CD4-positive, alpha-beta T cell (primary cell): ENCODE measurements at regions not wholly inside any gene's neighbourhood (a gene's known extent, or its start where the extent isn't known, plus 50 kb on each side); places are given as distances from the start of the nearest gene placed in this dataset.

Experiments
- ATAC-seq: fragments of 200-7000 bp; cut with Tn5 transposase; one replicate; pipeline ENCODE4 v1.10.0; 2022; ENCODE audit warnings: mild to moderate bottlenecking; ENCODE audit not compliant: poor library complexity
- CTCF ChIA-PET: fragments of 350-600 bp; sonication (Branson Sonifier 250); formaldehyde crosslinking; loops from one replicate; lab custom pipeline; 2021; ENCODE audit warnings: antibody characterized with exemption, inconsistent platforms; lab: Charles Lee
- POLR2A ChIA-PET: fragments of 350-600 bp; sonication (Branson Sonifier 250); formaldehyde crosslinking; loops from one replicate; lab custom pipeline; 2021; ENCODE audit warnings: antibody characterized with exemption, inconsistent platforms; lab: Charles Lee
- DNase-seq, 14 experiments: peaks; one replicate each; pipeline ENCODE4 v3.0.0-alpha.2; 2013 to 2020; ENCODE audit warnings: mixed read lengths in 2 of 14
- H3K27ac ChIP-seq, 2 donors: one replicate each; pipeline versions ENCODE4 v1.5.1 to v1.7.0; 2013; ENCODE audit warnings: low read length in 2 of 2, low read depth in 1 of 2, mild to moderate bottlenecking in 1 of 2
- H3K27me3 ChIP-seq, 2 experiments: 1 replicate in 1 of 2; 2 replicates in 1 of 2; pipeline versions ENCODE4 v1.6.1 to v1.7.0; 2013; ENCODE audit warnings: low read length in 2 of 2, control low read depth in 1 of 2, mild to moderate bottlenecking in 1 of 2, moderate library complexity in 1 of 2; ENCODE audit not compliant: insufficient read depth in 2 of 2, control insufficient read depth in 1 of 2
- H3K36me3 ChIP-seq: one replicate; pipeline ENCODE4 v1.6.1; 2013; ENCODE audit warnings: low read length, control low read depth; ENCODE audit not compliant: insufficient read depth
- H3K4me1 ChIP-seq: one replicate; pipeline ENCODE4 v1.6.1; 2013; ENCODE audit warnings: low read length, control low read depth; ENCODE audit not compliant: insufficient read depth
- H3K4me3 ChIP-seq: one replicate; pipeline ENCODE4 v1.5.1; 2013; ENCODE audit warnings: mild to moderate bottlenecking, low read length, moderate library complexity
- H3K9me3 ChIP-seq, 2 experiments: 1 replicate in 1 of 2; 2 replicates in 1 of 2; pipeline versions ENCODE4 v1.6.1 to v1.7.0; 2013; ENCODE audit warnings: low read length in 2 of 2, mild to moderate bottlenecking in 2 of 2, control low read depth in 1 of 2, moderate library complexity in 1 of 2; ENCODE audit not compliant: control insufficient read depth in 1 of 2, insufficient read depth in 1 of 2
- H3K27ac Mint-ChIP-seq: one replicate; pipeline ENCODE4 v1.8.0; 2020; ENCODE audit warnings: mixed read lengths
- H3K27me3 Mint-ChIP-seq: one replicate; pipeline ENCODE4 v1.8.0; 2021; ENCODE audit warnings: mixed read lengths
- H3K36me3 Mint-ChIP-seq: one replicate; pipeline ENCODE4 v1.8.0; 2021; ENCODE audit warnings: low read depth, mixed read lengths
- H3K4me1 Mint-ChIP-seq: one replicate; pipeline ENCODE4 v1.8.0; 2021; ENCODE audit warnings: low read depth, mixed read lengths
- H3K4me3 Mint-ChIP-seq: one replicate; pipeline ENCODE4 v1.8.0; 2020; ENCODE audit warnings: mild to moderate bottlenecking, mixed read lengths
- H3K9me3 Mint-ChIP-seq: one replicate; pipeline ENCODE4 v1.8.0; 2020; ENCODE audit warnings: mixed read lengths
- intact Hi-C, 2 experiments: fragments of 100-400 bp; cut with DNase I in 1 of 2; cut with micrococcal nuclease in 1 of 2; formaldehyde crosslinking; loops; one replicate each; pipeline versions ENCODE4 v1.15.1 to v1.9.0; 2023 to 2025; cut with DNase I, micrococcal nuclease
- TF ChIP-seq, protein P1 (sequence below): fragments of 200-600 bp; IDR thresholded peaks from one replicate; pipeline ENCODE4 v1.8.0; 2022; ENCODE audit warnings: antibody characterized with exemption, mild to moderate bottlenecking

DNA sequence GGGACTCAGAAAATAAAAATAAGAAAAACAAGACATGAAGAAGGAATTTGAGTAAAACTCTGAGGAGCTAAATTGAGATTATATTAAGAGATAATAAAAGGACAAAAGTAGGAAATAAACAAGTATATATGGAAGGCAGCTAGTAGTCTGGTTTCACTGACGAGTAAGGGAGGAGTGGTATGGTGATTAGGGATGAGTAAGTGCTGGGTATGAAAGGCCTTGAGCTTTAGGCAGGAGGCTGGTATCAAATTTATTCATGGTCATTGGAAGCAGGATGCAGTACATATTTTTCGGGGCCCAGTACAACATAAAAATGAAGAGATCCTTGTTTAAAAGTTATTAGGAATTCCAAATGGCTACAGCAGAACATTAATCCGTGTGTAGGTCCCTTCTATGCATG lies 789.7 kb upstream of the PRMT6 start:
- peaks cover 15% of the 10 kb centered on the region for H3K9me3 Mint-ChIP-seq
- Histone ChIP-seq H3K4me1 (no peaks in the 10 kb centered on the region), H3K36me3 (no peaks in the 10 kb centered on the region), H3K4me3 (no peak overlapping the region), H3K27ac (no peak overlapping the region), H3K27me3 (no peaks in the 10 kb centered on the region), H3K9me3 (no peaks in the 10 kb centered on the region)
- POLR2A ChIA-PET, result no interaction called here
- TF ChIP-seq, protein P1, sequence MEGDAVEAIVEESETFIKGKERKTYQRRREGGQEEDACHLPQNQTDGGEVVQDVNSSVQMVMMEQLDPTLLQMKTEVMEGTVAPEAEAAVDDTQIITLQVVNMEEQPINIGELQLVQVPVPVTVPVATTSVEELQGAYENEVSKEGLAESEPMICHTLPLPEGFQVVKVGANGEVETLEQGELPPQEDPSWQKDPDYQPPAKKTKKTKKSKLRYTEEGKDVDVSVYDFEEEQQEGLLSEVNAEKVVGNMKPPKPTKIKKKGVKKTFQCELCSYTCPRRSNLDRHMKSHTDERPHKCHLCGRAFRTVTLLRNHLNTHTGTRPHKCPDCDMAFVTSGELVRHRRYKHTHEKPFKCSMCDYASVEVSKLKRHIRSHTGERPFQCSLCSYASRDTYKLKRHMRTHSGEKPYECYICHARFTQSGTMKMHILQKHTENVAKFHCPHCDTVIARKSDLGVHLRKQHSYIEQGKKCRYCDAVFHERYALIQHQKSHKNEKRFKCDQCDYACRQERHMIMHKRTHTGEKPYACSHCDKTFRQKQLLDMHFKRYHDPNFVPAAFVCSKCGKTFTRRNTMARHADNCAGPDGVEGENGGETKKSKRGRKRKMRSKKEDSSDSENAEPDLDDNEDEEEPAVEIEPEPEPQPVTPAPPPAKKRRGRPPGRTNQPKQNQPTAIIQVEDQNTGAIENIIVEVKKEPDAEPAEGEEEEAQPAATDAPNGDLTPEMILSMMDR, result no peak
- H3K36me3 Mint-ChIP-seq, result no peaks in the 10 kb centered on the region
- H3K27ac Mint-ChIP-seq, result no peak overlapping the region
- intact Hi-C loops, result no loop called here
- ATAC-seq, result no peak
- CTCF ChIA-PET, result no interaction called here
- H3K4me1 Mint-ChIP-seq, result no peaks in the 10 kb centered on the region
- no peak for DNase-seq
- no peaks in the 10 kb centered on the region for H3K27me3 Mint-ChIP-seq
- no peak overlapping the region for H3K4me3 Mint-ChIP-seq

DNA sequence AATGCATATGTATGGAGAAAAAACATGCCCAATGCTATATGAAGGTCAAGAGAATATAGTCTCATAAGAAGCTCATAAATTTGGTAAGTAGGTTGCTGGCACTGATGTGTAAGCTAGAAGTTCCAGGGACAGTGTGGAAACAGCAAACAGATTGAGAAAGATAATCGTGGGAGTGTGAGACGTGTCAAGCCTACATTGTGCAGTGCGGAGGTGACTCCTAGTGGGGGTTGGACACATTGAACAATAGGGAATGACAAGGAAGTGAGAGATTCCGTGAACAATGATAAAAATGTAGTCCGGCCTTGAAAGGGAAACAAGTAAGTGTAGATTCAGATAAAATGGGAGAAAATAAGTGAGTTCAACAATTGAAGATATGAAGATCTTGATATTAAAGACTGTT lies 788.4 kb upstream of the PRMT6 start:
- Histone ChIP-seq H3K9me3 (no peaks in the 10 kb centered on the region), H3K4me3 (no peak overlapping the region), H3K36me3 (no peaks in the 10 kb centered on the region), H3K4me1 (no peaks in the 10 kb centered on the region), H3K27ac (no peak overlapping the region), H3K27me3 (no peaks in the 10 kb centered on the region)
- Mint-ChIP-seq H3K27ac (no peak overlapping the region), H3K9me3 (peaks cover 14% of the 10 kb centered on the region), H3K27me3 (no peaks in the 10 kb centered on the region), H3K4me3 (no peak overlapping the region), H3K4me1 (no peaks in the 10 kb centered on the region), H3K36me3 (no peaks in the 10 kb centered on the region)
- ATAC-seq (no peak), DNase-seq (no peak)
- intact Hi-C loops, result no loop called here
- TF ChIP-seq, protein P1, result no peak
- ChIA-PET CTCF (no interaction called here), POLR2A (no interaction called here)

DNA sequence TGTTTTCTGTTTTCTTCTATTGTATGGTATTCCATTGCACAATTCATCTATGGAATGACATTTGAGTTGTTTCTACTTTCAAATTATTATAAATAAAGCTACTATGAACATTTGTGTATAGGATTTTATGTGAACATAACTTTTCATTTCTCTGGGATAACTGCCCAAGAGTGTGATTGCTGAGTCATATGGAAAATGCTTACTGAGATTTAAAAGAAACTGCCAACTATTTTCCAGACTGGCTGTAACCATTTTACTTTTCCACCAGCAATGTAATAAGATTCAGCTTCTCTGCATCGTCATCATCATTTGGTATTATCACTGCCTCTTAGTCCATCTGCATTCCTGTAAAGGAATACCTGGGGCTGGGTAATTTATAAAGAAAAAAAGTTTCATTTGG lies 779.6 kb upstream of the PRMT6 start:
- peaks cover 9% of the 10 kb centered on the region for H3K9me3 Mint-ChIP-seq

More for the DNA sequence above, 779.6 kb upstream of the PRMT6 start:
- H3K9me3 ChIP-seq, result no peaks in the 10 kb centered on the region
- H3K36me3 Mint-ChIP-seq, result no peaks in the 10 kb centered on the region
- no peaks in the 10 kb centered on the region for H3K27me3 Mint-ChIP-seq
- no peaks in the 10 kb centered on the region for H3K4me1 ChIP-seq
- H3K27me3 ChIP-seq, result no peaks in the 10 kb centered on the region
- intact Hi-C loops, result no loop called here
- no peak overlapping the region for H3K27ac ChIP-seq
- POLR2A ChIA-PET, result no interaction called here
- no peak overlapping the region for H3K27ac Mint-ChIP-seq
- ATAC-seq, result no peak
- no peak overlapping the region for H3K4me3 Mint-ChIP-seq
- H3K36me3 ChIP-seq, result no peaks in the 10 kb centered on the region
- CTCF ChIA-PET, result no interaction called here
- no peak overlapping the region for H3K4me3 ChIP-seq
- no peaks in the 10 kb centered on the region for H3K4me1 Mint-ChIP-seq
- TF ChIP-seq, protein P1, result no peak
- DNase-seq, result no peak
